HG02852 (cell line): ENCODE measurements at regions not wholly inside any gene's neighbourhood (a gene's known extent, or its start where the extent isn't known, plus 50 kb on each side); places are given as distances from the start of the nearest gene placed in this dataset.
A peak's percentile ranks its signal among the peaks of the same experiment; 100 is the strongest.

Experiments
- ATAC-seq: cut with Tn5 transposase; IDR thresholded peaks from one replicate; pipeline ENCODE4 v1.9.1; 2021; ENCODE audit warnings: mild to moderate bottlenecking, moderate library complexity; ENCODE audit not compliant: unreplicated experiment

GRCh38 chr2:241942416-241943208 is 73.1 kb downstream of the RTP5 start:
- ATAC-seq = no peak

- ATAC-seq = no peak
Observed at GRCh38 chr2:241943209-241943850, 73.8 kb downstream of the RTP5 start.

DNA sequence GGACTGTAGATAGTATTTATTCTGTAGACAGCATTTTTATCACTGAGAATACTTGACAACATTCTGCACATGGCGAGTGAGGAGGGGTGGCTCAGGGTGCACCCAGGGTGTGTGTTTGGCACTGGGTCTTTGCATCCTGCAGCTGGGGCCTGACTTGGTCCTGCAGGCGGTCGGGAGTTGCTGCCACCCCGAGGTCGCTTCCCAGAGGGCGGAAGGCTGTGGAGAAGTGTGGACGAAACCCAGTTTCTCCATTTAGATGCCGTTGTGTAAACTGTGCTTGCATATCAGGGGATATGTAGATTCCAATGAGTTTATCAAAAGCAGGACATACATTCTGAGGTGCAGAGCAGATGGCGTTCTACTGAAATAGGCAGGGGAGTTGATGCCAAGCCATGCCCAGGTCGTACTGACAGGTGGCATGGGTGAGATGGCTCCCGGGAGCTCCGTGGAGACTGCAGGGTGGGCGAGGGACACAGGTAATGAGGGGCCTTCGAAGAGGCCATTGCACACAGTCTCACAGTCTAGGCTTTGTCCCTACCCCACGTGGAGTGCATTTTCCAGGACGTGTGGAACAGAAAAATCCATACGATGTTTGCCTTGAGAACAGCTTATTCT is 74.5 kb downstream of the RTP5 start:
- no peak for ATAC-seq

GRCh38 chr2:241944821-241945220 is 75.3 kb downstream of the RTP5 start:
- no peak for ATAC-seq

- ATAC-seq = no peak
Observed at GRCh38 chr2:241945311-241945710, 75.8 kb downstream of the RTP5 start.

- ATAC-seq = no peak
Observed at GRCh38 chr2:241945803-241946202, 76.3 kb downstream of the RTP5 start.

DNA sequence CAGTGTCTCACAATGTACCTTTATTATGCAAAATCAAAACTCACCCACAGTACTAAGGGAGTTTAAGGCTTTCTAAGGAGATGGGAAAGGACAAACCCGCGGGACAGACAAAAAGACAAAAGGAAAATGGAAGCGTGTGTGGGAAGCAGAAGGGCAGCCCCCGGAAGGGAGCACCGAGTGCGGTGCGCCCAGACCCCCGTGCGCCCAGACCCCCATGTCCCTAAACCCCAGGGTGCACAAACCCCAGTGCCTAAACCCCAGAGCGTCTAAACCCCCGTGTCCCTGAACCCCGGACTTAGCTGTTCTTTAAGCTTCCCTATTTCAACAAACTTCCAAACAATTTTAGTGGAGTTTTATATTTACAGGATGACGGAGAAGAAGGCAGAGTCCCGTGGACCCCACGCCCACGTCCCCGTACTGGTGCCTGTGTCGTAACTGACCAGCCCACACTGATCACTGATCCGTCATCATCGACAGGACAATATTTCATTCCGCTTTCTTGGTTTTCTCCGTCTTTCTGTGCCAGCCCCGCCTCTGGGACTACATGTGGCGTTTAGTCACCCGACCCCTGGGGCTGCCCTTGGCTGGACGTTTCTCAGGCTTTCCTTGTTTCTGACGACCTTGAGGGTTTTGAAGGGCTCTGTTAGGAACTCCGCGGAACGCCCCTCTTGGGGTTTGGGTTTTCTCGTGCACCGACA is 76.9 kb downstream of the RTP5 start:
- no peak for ATAC-seq

DNA sequence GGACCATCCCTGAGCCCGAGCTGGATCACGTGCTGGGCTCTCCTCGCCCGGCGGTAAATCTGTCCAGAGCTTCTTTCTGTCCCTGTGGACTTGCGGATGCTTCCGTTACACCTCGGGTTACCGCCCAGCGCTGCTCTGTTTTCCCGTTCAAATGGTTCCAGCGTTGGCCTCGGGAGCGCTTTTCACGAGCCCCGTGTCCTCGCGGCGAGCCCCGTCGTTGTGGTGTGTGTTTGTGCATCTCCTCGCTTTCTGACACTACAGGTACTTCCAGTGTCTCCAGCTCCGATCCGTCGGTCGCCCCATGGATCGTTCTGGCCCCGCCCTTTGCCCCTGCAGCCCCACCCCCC is 77.4 kb downstream of the RTP5 start:
- ATAC-seq = no peak

DNA sequence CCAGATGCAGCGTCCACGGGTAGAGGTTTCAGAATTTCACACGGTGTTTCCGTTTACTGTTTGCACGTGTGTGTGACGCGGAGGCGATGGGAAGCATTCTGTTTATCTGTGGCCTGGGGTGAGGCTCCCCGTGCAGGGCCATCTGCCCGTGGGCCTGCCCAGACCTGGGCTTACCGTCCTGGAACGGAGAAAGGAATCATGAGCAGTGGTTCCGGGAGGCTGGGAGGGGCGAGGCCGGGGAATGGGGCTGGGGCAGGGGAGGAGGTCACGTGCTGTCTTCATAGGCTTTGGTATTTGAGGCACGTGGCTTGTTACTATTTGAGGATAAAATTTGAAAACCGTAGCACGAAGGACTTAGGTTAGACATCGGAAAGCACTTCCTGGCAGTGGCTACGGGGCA is 77.9 kb downstream of the RTP5 start:
- ATAC-seq = no peak

DNA sequence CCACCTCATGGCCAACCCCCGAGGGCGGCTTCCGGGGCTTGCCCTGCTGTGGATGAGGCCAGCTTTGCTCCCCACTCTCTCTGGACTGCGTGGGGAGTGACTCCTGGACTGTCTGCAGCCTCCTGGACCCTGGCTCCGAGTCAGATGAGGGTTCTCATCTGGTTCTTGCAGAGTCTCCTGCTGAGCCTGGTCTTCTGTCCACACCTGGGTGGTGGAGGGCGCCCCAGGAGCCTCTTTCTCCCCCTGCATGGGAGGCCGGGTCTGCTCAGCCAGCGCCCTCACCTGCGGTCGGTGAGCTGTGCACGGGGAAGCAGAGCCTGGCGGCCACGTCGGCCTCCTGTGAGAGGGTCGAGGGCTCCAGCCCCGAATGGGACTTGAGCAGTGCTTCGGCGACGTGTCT is 78.3 kb downstream of the RTP5 start:
- no peak for ATAC-seq

GRCh38 chr2:241948299-241948897 is 78.9 kb downstream of the RTP5 start:
- no peak for ATAC-seq

GRCh38 chr2:241948901-241949735 is 79.6 kb downstream of the RTP5 start:
- ATAC-seq = no peak

- no peak for ATAC-seq
Observed at GRCh38 chr2:241949736-241950412, 80.3 kb downstream of the RTP5 start.

DNA sequence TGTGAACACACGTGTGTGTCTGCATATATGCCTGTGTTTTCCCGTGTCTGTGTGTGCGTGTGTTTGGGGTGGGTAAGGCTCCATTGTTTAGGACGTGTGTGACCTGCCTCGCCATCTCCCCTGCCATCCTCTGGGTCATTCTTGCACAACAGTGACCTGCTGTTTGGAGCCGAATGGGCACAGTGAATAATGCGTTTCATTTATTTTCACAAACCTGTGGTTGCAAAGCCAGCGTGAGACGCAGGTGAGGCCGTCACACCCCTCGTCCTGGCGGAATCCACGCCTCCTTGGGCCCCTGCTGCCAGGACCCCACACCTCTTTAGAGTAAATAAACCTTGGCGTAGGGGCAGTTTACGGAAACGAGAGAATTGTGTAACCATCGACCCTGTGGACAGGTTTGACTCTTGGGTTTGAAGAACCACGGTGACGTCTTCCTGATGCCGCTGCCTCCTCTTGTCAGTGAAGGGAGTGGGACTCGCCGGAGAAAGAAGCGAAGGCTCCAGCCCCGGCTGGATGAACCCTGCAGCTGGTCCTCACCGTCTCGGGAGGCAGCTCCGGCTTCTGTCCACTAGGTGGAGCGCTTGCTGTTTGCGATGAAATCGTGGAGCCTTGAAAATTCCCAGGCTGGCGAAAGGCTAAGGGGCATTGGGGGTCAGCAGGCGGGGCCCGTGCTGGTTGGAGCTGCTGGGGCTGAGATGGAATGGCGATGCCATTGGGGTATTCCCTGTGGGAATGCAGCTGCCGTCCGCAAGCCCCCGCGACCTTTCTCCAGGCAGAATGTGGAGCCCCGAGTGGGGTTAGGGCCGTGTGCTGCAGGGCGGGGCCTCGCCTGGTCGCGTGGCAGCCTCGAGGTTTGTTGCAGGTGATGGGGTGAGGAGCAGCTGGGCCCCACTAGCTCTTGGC is 81.1 kb downstream of the RTP5 start:
- peak; percentile 44 for ATAC-seq

DNA sequence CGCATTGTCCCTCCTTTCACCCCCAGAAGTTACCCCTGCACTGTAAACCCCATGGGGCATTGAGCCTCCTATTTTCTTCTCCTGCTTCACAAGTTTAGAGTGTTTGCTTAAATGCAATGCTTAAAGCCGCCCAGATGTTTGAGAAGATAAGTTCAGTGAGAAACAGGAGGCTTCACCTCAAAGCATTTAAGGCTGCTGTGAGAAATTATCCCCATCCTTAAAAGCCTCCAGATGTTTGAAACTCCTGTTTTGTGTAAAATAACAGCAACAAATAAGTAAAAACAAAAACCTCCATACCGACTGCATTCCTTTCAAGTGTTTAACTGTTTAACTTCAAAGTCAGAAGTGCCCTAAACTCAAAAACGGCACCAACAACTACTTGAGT is 81.8 kb downstream of the RTP5 start:
- ATAC-seq = no peak

GRCh38 chr2:241951920-241952319 is 82.4 kb downstream of the RTP5 start:
- ATAC-seq = no peak

DNA sequence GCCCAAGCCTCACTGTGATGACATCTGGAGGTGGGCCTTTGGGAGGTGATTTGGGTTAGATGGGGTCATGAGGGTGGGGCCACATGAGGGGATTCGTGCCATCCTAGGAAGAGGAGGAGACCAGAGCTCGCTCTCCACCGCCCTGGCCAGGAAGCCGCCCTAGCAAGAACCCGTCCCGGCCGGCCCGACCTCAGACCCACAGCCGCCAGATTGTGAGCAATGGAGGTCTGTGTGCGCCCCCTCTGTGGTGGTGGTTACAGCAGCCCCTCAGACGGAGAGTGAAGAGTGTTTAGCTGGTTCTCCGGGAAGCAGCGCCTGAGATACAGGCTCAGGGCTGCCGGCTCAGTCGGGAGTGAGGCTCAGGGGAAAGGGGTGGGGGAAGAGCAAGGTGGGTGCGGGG is 83.3 kb downstream of the RTP5 start:
- ATAC-seq = no peak

DNA sequence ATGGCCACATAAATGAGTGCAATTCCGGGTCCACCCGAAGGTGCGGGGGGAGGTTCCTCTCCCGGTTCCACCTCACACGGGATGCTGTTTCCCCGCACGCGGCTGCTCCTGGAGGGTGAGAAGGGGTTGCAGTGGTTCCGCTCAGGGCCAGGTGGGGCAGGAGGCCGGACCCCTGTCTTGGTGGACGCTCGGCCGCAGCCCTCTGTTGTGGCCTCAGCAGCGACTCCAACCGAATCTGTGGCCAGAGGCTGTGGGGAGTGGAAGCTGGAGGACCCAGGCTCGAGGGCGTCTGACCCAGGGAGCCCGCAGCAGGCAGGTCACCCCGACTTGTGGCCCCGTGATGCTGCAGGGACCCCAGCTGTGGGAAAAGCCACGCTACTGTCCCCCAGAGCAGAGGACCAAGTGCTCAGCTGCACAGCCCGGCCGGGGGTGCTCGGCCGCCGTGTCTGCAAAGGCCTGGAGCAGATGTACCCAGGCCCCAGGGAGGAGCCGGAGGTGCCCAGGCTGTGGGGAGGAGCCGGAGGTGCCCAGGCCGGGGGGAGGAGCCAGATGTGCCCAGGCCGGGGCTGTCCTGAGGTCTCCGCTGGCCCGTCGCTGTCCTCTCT is 83.9 kb downstream of the RTP5 start:
- no peak for ATAC-seq
